SK-N-SH treated with all-trans-retinoic acid at 6 μM for 48 hours (cell line): ENCODE measurements at regions not wholly inside any gene's neighbourhood (a gene's known extent, or its start where the extent isn't known, plus 50 kb on each side); places are given as distances from the start of the nearest gene placed in this dataset.

ENCODE experiments used
- ATAC-seq: fragments of 200-7000 bp; cut with Tn5 transposase; 3 replicates; pipeline ENCODE4 v1.9.1; 2020; ENCODE audit warnings: mild to moderate bottlenecking, moderate library complexity
- ARNTL ChIP-seq: fragments of 450-650 bp; formaldehyde crosslinking; IDR thresholded peaks from 2 replicates; pipeline ENCODE4 v1.5.0; 2020; ENCODE audit warnings: low read depth, mild to moderate bottlenecking, moderate library complexity, borderline replicate concordance
- BACH2 ChIP-seq: fragments of 250-450 bp; sonication (Bioruptor Pico); IDR thresholded peaks from 2 replicates; pipeline ENCODE4 v1.9.0; 2021; ENCODE audit warnings: mild to moderate bottlenecking, borderline replicate concordance
- CREB5 ChIP-seq: fragments of 250-450 bp; sonication (Bioruptor Pico); IDR thresholded peaks from 2 replicates; pipeline ENCODE4 v1.5.1; 2020; ENCODE audit warnings: low read depth, mild to moderate bottlenecking, moderate library complexity
- CSDC2 ChIP-seq: fragments of 250-450 bp; sonication (Bioruptor Pico); IDR thresholded peaks from 2 replicates; pipeline ENCODE4 v1.5.0; 2020; ENCODE audit warnings: mild to moderate bottlenecking, moderate library complexity
- ESRRG ChIP-seq: fragments of 250-450 bp; sonication (Bioruptor Pico); IDR thresholded peaks from 2 replicates; pipeline ENCODE4 v1.6.1; 2021; ENCODE audit warnings: mild to moderate bottlenecking
- GLIS3 ChIP-seq: fragments of 250-450 bp; sonication (Bioruptor Pico); IDR thresholded peaks from 2 replicates; pipeline ENCODE4 v1.5.0; 2020; ENCODE audit warnings: mild to moderate bottlenecking, moderate library complexity
- ISL1 ChIP-seq: fragments of 250-450 bp; sonication (Bioruptor Pico); IDR thresholded peaks from 2 replicates; pipeline ENCODE4 v2.1.2; 2022; ENCODE audit warnings: mild to moderate bottlenecking, moderate library complexity
- POU6F1 ChIP-seq: fragments of 250-450 bp; sonication (Bioruptor Pico); IDR thresholded peaks from 2 replicates; pipeline ENCODE4 v1.8.0; 2021; ENCODE audit warnings: low read depth, mild to moderate bottlenecking, moderate library complexity, borderline replicate concordance
- PPARA ChIP-seq: fragments of 250-450 bp; sonication (Bioruptor Pico); IDR thresholded peaks from 2 replicates; pipeline ENCODE4 v1.5.0; 2020; ENCODE audit warnings: mild to moderate bottlenecking, borderline replicate concordance
- RARB ChIP-seq: fragments of 250-450 bp; sonication (Bioruptor Pico); IDR thresholded peaks from 2 replicates; pipeline ENCODE4 v1.8.0; 2021; ENCODE audit warnings: mild to moderate bottlenecking, moderate library complexity
- SNAI2 ChIP-seq: fragments of 250-450 bp; sonication (Bioruptor Pico); IDR thresholded peaks from 2 replicates; pipeline ENCODE4 v1.5.0; 2020; ENCODE audit warnings: mild to moderate bottlenecking, moderate library complexity
- TCF4 ChIP-seq: fragments of 250-450 bp; sonication (Bioruptor Pico); IDR thresholded peaks from 2 replicates; pipeline ENCODE4 v1.8.0; 2021; ENCODE audit warnings: mild to moderate bottlenecking, moderate library complexity, borderline replicate concordance
- TSHZ2 ChIP-seq: fragments of 250-450 bp; sonication (Bioruptor Pico); IDR thresholded peaks from 2 replicates; pipeline ENCODE4 v1.5.0; 2020; ENCODE audit warnings: mild to moderate bottlenecking, moderate library complexity
- ZC3H10 ChIP-seq: fragments of 250-450 bp; sonication (Bioruptor Pico); IDR thresholded peaks from 2 replicates; pipeline ENCODE4 v1.5.1; 2021; ENCODE audit warnings: mild to moderate bottlenecking, moderate library complexity
- ZFP3 ChIP-seq: fragments of 250-450 bp; sonication (Bioruptor Pico); IDR thresholded peaks from 2 replicates; pipeline ENCODE4 v1.5.0; 2020; ENCODE audit warnings: mild to moderate bottlenecking, moderate library complexity
- ZFP30 ChIP-seq: fragments of 450-650 bp; formaldehyde crosslinking; IDR thresholded peaks from 2 replicates; pipeline ENCODE4 v1.5.0; 2022; ENCODE audit warnings: mild to moderate bottlenecking, moderate library complexity
- ZNF565 ChIP-seq: fragments of 450-650 bp; formaldehyde crosslinking; conservative IDR thresholded peaks from 2 replicates; pipeline ENCODE4 v1.5.0; 2020; ENCODE audit warnings: low read depth, mild to moderate bottlenecking, moderate library complexity
- ZNF70 ChIP-seq: fragments of 450-650 bp; formaldehyde crosslinking; IDR thresholded peaks from 2 replicates; pipeline ENCODE4 v1.5.0; 2020; ENCODE audit warnings: mild to moderate bottlenecking, moderate library complexity
- ZNF8 ChIP-seq: fragments of 450-650 bp; formaldehyde crosslinking; IDR thresholded peaks from 2 replicates; pipeline ENCODE4 v1.5.0; 2020; ENCODE audit warnings: mild to moderate bottlenecking, moderate library complexity
- TF ChIP-seq, protein P1 (sequence below): fragments of 250-450 bp; sonication (Bioruptor Pico); IDR thresholded peaks from 2 replicates; pipeline ENCODE4 v1.8.0; 2020; ENCODE audit warnings: mild to moderate bottlenecking, moderate library complexity, borderline replicate concordance

GRCh38 chr2:128642821-128643220 is 324.2 kb upstream of the HS6ST1 start:
- no peak for ATAC-seq
- no peak for TF ChIP-seq ZNF70
- TF ChIP-seq ZC3H10, result no peak
- no peak for TF ChIP-seq ARNTL (CRISPR knock-in tag)
- no peak for TF ChIP-seq ISL1 (CRISPR knock-in tag)
- TF ChIP-seq, protein P1, sequence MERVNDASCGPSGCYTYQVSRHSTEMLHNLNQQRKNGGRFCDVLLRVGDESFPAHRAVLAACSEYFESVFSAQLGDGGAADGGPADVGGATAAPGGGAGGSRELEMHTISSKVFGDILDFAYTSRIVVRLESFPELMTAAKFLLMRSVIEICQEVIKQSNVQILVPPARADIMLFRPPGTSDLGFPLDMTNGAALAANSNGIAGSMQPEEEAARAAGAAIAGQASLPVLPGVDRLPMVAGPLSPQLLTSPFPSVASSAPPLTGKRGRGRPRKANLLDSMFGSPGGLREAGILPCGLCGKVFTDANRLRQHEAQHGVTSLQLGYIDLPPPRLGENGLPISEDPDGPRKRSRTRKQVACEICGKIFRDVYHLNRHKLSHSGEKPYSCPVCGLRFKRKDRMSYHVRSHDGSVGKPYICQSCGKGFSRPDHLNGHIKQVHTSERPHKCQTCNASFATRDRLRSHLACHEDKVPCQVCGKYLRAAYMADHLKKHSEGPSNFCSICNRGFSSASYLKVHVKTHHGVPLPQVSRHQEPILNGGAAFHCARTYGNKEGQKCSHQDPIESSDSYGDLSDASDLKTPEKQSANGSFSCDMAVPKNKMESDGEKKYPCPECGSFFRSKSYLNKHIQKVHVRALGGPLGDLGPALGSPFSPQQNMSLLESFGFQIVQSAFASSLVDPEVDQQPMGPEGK (CRISPR knock-in tag), result no peak
- no peak for TF ChIP-seq ZNF8 (CRISPR knock-in tag)
- TF ChIP-seq ZFP30, result no peak

DNA sequence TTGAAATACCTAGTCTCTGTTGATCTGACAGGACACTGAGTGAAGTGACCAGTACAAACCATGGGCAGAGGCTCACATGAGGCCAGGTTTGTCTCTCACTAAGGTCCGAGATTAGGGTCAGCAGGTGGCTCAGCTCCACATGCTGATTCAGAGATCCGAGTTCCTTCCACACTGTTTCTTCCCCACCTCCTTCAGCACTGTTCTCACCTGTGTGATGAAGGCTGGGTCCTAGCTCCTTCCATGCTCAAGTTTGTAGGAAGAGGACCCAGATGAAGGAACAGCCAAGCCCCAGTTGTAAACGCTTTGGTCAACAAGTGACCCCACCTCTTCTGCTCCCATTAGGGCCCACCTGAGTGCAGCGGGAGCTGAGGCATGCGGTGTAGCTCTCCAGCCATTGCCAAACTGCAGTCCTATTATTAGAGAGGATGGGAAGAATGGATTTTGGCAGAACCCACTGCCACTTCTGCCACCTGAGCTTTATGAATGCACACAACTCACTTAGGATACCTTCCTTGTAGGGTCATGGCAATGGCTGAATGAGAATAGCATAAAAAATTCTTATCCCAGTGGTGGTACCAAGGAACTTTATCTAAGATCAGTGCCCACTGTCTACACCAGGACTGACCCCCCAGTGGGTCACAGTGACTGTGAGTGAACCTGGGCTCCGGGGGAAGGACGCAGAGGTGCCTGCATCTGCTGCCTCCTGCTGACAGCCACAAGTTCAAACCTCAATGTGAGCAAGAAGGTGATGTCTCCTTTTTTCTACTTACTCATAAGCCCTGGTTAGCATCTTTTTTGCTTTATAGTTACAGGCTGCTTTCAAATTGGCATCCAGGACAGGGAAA is 324.8 kb upstream of the HS6ST1 start:
- no peak for TF ChIP-seq SNAI2
- TF ChIP-seq RARB (CRISPR knock-in tag), result no peak
- no peak for TF ChIP-seq CREB5 (CRISPR knock-in tag)
- no peak for TF ChIP-seq BACH2 (CRISPR knock-in tag)
- TF ChIP-seq POU6F1, result no peak
- TF ChIP-seq ISL1 (CRISPR knock-in tag), result no peak
- TF ChIP-seq PPARA (CRISPR knock-in tag), result no peak
- no peak for TF ChIP-seq ZNF8 (CRISPR knock-in tag)
- TF ChIP-seq, all 23 proteins: peak for 0
- ATAC-seq, result no peak

GRCh38 chr2:128644156-128644555 is 325.5 kb upstream of the HS6ST1 start:
- TF ChIP-seq ZNF8 (CRISPR knock-in tag) (no peak), ZFP3 (CRISPR knock-in tag) (no peak), CREB5 (CRISPR knock-in tag) (no peak), ESRRG (no peak), ZC3H10 (no peak), ZNF565 (CRISPR knock-in tag) (no peak), ISL1 (CRISPR knock-in tag) (no peak), TCF4 (no peak), ZFP30 (no peak), ARNTL (CRISPR knock-in tag) (no peak), POU6F1 (no peak), GLIS3 (CRISPR knock-in tag) (no peak)
- no peak for ATAC-seq

GRCh38 chr2:128644718-128645256 is 326.1 kb upstream of the HS6ST1 start:
- no peak for ATAC-seq
- TF ChIP-seq POU6F1, result no peak
- no peak for TF ChIP-seq PPARA (CRISPR knock-in tag)
- TF ChIP-seq ZFP30, result no peak
- TF ChIP-seq TCF4, result no peak
- no peak for TF ChIP-seq RARB (CRISPR knock-in tag)
- no peak for TF ChIP-seq ZC3H10
- no peak for TF ChIP-seq ISL1 (CRISPR knock-in tag)
- TF ChIP-seq ZNF8 (CRISPR knock-in tag), result no peak
- no peak for TF ChIP-seq TSHZ2 (CRISPR knock-in tag)
- no peak for TF ChIP-seq CREB5 (CRISPR knock-in tag)
- TF ChIP-seq CSDC2 (CRISPR knock-in tag), result no peak
- no peak for TF ChIP-seq ZNF70
- TF ChIP-seq GLIS3 (CRISPR knock-in tag), result no peak
